ENCODE measurements at regions not wholly inside any gene's neighbourhood (a gene's known extent, or its start where the extent isn't known, plus 50 kb on each side); places are given as distances from the start of the nearest gene placed in this dataset.

DNA sequence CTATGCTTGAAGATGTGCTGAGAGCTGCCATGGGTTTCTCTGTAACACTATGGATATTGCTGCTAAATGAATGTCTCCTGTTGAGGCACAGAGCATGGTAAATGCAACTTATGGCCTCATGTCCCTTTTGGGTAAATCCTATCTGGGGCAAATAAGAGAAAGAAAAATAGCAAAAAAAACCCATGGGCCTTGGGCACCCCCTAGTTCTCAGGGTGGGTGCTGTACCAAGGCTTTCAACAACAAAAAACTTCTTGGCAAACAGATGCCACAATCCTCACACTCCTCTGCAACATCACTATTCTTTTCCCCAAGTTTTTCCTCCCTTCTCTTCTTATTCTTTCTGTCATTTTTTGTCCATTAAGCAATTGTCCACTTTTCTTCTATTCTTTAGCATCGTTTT lies 340.1 kb upstream of the ROBO2 start:
- no peak overlapping the region for H3K18ac ChIP-seq (ENCODE audit: extremely low read depth, low read length)
- peak; percentile 40 to 54 for TF ChIP-seq RAD21 (IDR thresholded peaks at IDR 0.05 in 1 of 2, conservative IDR thresholded peaks at IDR 0.05 in 1 of 2; ENCODE audit: low read depth in 2 of 2, low read length in 2 of 2)
- TF ChIP-seq, protein P1, sequence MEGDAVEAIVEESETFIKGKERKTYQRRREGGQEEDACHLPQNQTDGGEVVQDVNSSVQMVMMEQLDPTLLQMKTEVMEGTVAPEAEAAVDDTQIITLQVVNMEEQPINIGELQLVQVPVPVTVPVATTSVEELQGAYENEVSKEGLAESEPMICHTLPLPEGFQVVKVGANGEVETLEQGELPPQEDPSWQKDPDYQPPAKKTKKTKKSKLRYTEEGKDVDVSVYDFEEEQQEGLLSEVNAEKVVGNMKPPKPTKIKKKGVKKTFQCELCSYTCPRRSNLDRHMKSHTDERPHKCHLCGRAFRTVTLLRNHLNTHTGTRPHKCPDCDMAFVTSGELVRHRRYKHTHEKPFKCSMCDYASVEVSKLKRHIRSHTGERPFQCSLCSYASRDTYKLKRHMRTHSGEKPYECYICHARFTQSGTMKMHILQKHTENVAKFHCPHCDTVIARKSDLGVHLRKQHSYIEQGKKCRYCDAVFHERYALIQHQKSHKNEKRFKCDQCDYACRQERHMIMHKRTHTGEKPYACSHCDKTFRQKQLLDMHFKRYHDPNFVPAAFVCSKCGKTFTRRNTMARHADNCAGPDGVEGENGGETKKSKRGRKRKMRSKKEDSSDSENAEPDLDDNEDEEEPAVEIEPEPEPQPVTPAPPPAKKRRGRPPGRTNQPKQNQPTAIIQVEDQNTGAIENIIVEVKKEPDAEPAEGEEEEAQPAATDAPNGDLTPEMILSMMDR (IDR thresholded peaks at IDR 0.05; ENCODE audit: control extremely low read depth in 1 of 3, insufficient read depth in 1 of 3, low read depth in 1 of 3, low read length in 3 of 3), result peak in 1 of 3 experiments; percentile 30; a peak in 2 of 4 replicates
- no peak for TF ChIP-seq JUN (IDR thresholded peaks at IDR 0.05; ENCODE audit: low read depth, low read length)
- no peak overlapping the region for H2BK120ac ChIP-seq (replicated peaks; ENCODE audit: low read depth, low read length)
- no peak overlapping the region for H3K4ac ChIP-seq (replicated peaks; ENCODE audit: insufficient read length, low read depth, low read length)
- H4K5ac ChIP-seq (ENCODE audit: insufficient read length, low read depth, low read length), result no peak overlapping the region
- H2BK5ac ChIP-seq (ENCODE audit: low read depth, low read length), result no peak overlapping the region
- 75% methylated on average over 1 of the region's 1 CpG; no CpG with 5 or more reads in 1 of the 2 experiments for WGBS, 2 experiments (ENCODE audit: extremely low coverage in 1 of 2, insufficient coverage in 1 of 2, insufficient read length in 1 of 2, insufficient replicate concordance in 2 of 2, low coverage in 1 of 2, low lambda C conversion rate in 2 of 2, missing lambda C conversion rate in 1 of 2)
- no peak overlapping the region for H2BK15ac ChIP-seq (ENCODE audit: low read length)
- no peak overlapping the region for H2AK5ac ChIP-seq (ENCODE audit: low read depth, low read length)
- H4K20me1 ChIP-seq (replicated peaks in 1 of 2; ENCODE audit: control insufficient read depth in 1 of 2, insufficient read depth in 2 of 2, low read length in 2 of 2), result no peaks in the 10 kb centered on the region
- H3K79me2 ChIP-seq (ENCODE audit: control insufficient read depth in 1 of 2, insufficient read depth in 2 of 2, low read length in 2 of 2), result no peaks in the 10 kb centered on the region
- no peak overlapping the region for H4K91ac ChIP-seq (replicated peaks; ENCODE audit: insufficient read length, low read length)
- H4K8ac ChIP-seq (ENCODE audit: extremely low read depth, insufficient read depth, low read length), result no peak overlapping the region
- H3K36me3 ChIP-seq (ENCODE audit: control insufficient read depth in 2 of 4, insufficient read depth in 4 of 4, low read length in 3 of 4), result no peaks in the 10 kb centered on the region
- CTCF ChIA-PET (ENCODE audit: partially characterized antibody), result interaction anchor here (0.8 kb wide), 1 partner anchor 326 kb away, joined by 3 read pairs; no protein-coding TSS in a partner anchor
- H3K9ac ChIP-seq (replicated peaks in 1 of 4; ENCODE audit: extremely low read depth in 1 of 4, low read depth in 3 of 4, low read length in 3 of 4), result no peak overlapping the region
- no peak overlapping the region for H3K23ac ChIP-seq (ENCODE audit: insufficient read length)
- FAIRE-seq (no peak), DNase-seq (ENCODE audit: low read depth in 1 of 2, low spot score in 2 of 2) (no peak)
- H2AFZ ChIP-seq (ENCODE audit: low read length), result peak overlapping the region; percentile 28; the same call in 1 of the 2 replicates
- no peak overlapping the region for H3K56ac ChIP-seq (replicated peaks; ENCODE audit: insufficient read length, low read depth, low read length)
- H3K27ac ChIP-seq (ENCODE audit: low read depth, low read length), result no peak overlapping the region
- H3K4me3 ChIP-seq (ENCODE audit: extremely low read depth in 1 of 4, insufficient read depth in 2 of 4, low read depth in 3 of 4, low read length in 4 of 4), result no peak overlapping the region
- peak overlapping the region; percentile 22; the same call in 1 of the 2 replicates for H2BK12ac ChIP-seq (ENCODE audit: low read depth, low read length)
- H3K4me2 ChIP-seq (ENCODE audit: insufficient read depth in 1 of 2, low read depth in 2 of 2, low read length in 2 of 2), result no peak overlapping the region
- H3K27me3 ChIP-seq (replicated peaks in 1 of 4; ENCODE audit: control insufficient read depth in 3 of 4, extremely low read depth in 1 of 4, insufficient read depth in 3 of 4, low read length in 3 of 4), result no peaks in the 10 kb centered on the region
- no peaks in the 10 kb centered on the region for H3K9me3 ChIP-seq (ENCODE audit: insufficient read depth in 2 of 2, low read depth in 1 of 2, low read length in 1 of 2)
- H3K14ac ChIP-seq (ENCODE audit: insufficient read length), result no peak overlapping the region
- POLR2A ChIA-PET (ENCODE audit: partially characterized antibody), result no interaction called here
- peaks cover 0 to 12% (median 3%) of the 10 kb centered on the region in 4 experiments; a peak in 3 of 7 replicates for H3K4me1 ChIP-seq (replicated peaks in 1 of 4; ENCODE audit: control insufficient read depth in 3 of 4, insufficient read depth in 4 of 4, low read length in 3 of 4)
- no peaks in the 10 kb centered on the region for H3K79me1 ChIP-seq (ENCODE audit: low read depth, low read length)
- no peak overlapping the region for H2BK20ac ChIP-seq (ENCODE audit: low read length)
- H3K23me2 ChIP-seq (ENCODE audit: low read depth, low read length), result no peaks in the 10 kb centered on the region

Data from H1 (cell line).